ENCODE measurements at regions not wholly inside any gene's neighbourhood (a gene's known extent, or its start where the extent isn't known, plus 50 kb on each side); places are given as distances from the start of the nearest gene placed in this dataset.

- no peak overlapping the region for H3K4me3 ChIP-seq
- peaks cover 6% of the 10 kb centered on the region for H3K9me3 ChIP-seq
- intact Hi-C loops (cut with DNase I), result no loop called here
- TF ChIP-seq CTCF (IDR thresholded peaks at IDR 0.05), result no peak
- no peak for DNase-seq
- no peak overlapping the region for H3K27ac ChIP-seq
- 68 to 75% (median 73%) methylated on average over 1 of the region's 1 CpG for WGBS, 3 donors
- no peaks in the 10 kb centered on the region for H3K27me3 ChIP-seq (ENCODE audit: insufficient read depth in 3 of 3, low read length in 2 of 3)
- no peak for ATAC-seq
- H3K36me3 ChIP-seq (ENCODE audit: insufficient read depth in 1 of 2, low read depth in 1 of 2), result no peaks in the 10 kb centered on the region
- no peaks in the 10 kb centered on the region for H3K4me1 ChIP-seq
These were observed 542.9 kb downstream of the EFNA5 start for GRCh38 chr5:107127878-107128277.

GRCh38 chr5:107126341-107126740, 544.4 kb downstream of the EFNA5 start:
- H3K4me1 ChIP-seq, result peaks cover 7% of the 10 kb centered on the region
- DNase-seq (no peak), ATAC-seq (no peak)
- no peaks in the 10 kb centered on the region for H3K27me3 ChIP-seq (ENCODE audit: insufficient read depth in 3 of 3, low read length in 2 of 3)
- WGBS, 3 donors, result 88 to 95% (median 90%) methylated on average over 3 of the region's 3 CpGs
- no peak overlapping the region for H3K27ac ChIP-seq
- intact Hi-C loops (cut with DNase I), result no loop called here
- TF ChIP-seq CTCF (IDR thresholded peaks at IDR 0.05), result no peak
- no peaks in the 10 kb centered on the region for H3K36me3 ChIP-seq (ENCODE audit: insufficient read depth in 1 of 2, low read depth in 1 of 2)
- no peaks in the 10 kb centered on the region for H3K9me3 ChIP-seq
- H3K4me3 ChIP-seq, result no peak overlapping the region

- no peak overlapping the region for H3K27ac ChIP-seq
- intact Hi-C loops (cut with DNase I), result no loop called here
- H3K4me1 ChIP-seq, result peaks cover 7% of the 10 kb centered on the region
- WGBS, 3 donors, result 25 to 50% (median 43%) methylated on average over 1 of the region's 1 CpG
- TF ChIP-seq CTCF (IDR thresholded peaks at IDR 0.05), result no peak
- DNase-seq, result no peak
- no peaks in the 10 kb centered on the region for H3K27me3 ChIP-seq (ENCODE audit: insufficient read depth in 3 of 3, low read length in 2 of 3)
- H3K36me3 ChIP-seq (ENCODE audit: insufficient read depth in 1 of 2, low read depth in 1 of 2), result no peaks in the 10 kb centered on the region
- ATAC-seq, result no peak
- no peak overlapping the region for H3K4me3 ChIP-seq
- no peaks in the 10 kb centered on the region for H3K9me3 ChIP-seq
These were observed 546.4 kb downstream of the EFNA5 start for GRCh38 chr5:107124376-107124775.

- H3K9me3 ChIP-seq, result no peaks in the 10 kb centered on the region
- H3K4me3 ChIP-seq, result no peak overlapping the region
- no peaks in the 10 kb centered on the region for H3K27me3 ChIP-seq (ENCODE audit: insufficient read depth in 3 of 3, low read length in 2 of 3)
- H3K36me3 ChIP-seq (ENCODE audit: insufficient read depth in 1 of 2, low read depth in 1 of 2), result no peaks in the 10 kb centered on the region
- DNase-seq (no peak), ATAC-seq (no peak)
- TF ChIP-seq CTCF (IDR thresholded peaks at IDR 0.05), result no peak
- 91 to 93% (median 91%) methylated on average over 2 of the region's 2 CpGs for WGBS, 3 donors
- peaks cover 7% of the 10 kb centered on the region for H3K4me1 ChIP-seq
- intact Hi-C loops (cut with DNase I), result no loop called here
- H3K27ac ChIP-seq, result no peak overlapping the region
These were observed 547.7 kb downstream of the EFNA5 start for GRCh38 chr5:107123014-107123413.

- ATAC-seq (peak in 1 of 4 donors; percentile 55), DNase-seq (no peak)
- Histone ChIP-seq H3K27ac (no peak overlapping the region), H3K4me1 (peaks cover 7% of the 10 kb centered on the region), H3K9me3 (no peaks in the 10 kb centered on the region), H3K4me3 (no peak overlapping the region), H3K36me3 (ENCODE audit: insufficient read depth in 1 of 2, low read depth in 1 of 2) (no peaks in the 10 kb centered on the region), H3K27me3 (ENCODE audit: insufficient read depth in 3 of 3, low read length in 2 of 3) (no peaks in the 10 kb centered on the region)
- 17 to 20% (median 18%) methylated on average over 3 of the region's 3 CpGs for WGBS, 3 donors
- TF ChIP-seq CTCF (IDR thresholded peaks at IDR 0.05), result no peak
- intact Hi-C loops (cut with DNase I), result no loop called here
These were observed 548.8 kb downstream of the EFNA5 start for GRCh38 chr5:107121793-107122519.
